ENCODE measurements at regions not wholly inside any gene's neighbourhood (a gene's known extent, or its start where the extent isn't known, plus 50 kb on each side); places are given as distances from the start of the nearest gene placed in this dataset.

DNA sequence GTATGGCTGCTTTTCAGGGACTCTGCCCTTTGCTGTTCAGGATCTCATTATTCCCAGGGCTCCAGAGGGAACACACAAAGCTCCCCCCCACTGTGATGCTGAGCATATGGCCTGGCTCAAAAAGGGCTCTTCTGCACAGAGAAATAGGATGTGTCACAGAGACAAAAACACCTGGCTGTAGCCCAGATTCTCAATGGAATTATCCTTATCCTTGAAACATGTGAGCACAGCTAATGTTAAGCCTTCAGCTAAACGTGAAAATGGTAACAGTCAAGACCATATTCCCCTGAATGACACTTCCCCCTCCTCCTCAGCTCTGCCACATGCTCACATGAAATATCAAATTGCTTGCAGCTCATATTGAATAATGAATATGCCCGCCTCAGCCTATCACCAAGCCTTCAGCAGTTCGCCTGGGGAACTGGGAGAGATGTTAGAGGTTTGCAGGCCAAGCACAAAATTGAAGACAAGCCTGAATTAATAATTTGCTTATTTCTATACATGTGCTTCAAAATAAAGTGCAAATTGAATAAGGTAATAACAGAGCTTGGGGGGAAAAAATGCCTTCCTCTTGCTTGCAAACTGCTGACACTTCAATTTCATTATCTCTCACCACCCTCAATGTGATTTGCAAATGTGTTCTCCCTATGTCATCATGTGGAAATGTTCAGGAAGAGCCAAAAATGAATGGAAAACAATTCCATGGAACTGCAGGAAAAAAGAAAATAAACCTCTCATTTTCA is 181.0 kb upstream of the HNRNPA3 start:
- TF ChIP-seq, protein P1, sequence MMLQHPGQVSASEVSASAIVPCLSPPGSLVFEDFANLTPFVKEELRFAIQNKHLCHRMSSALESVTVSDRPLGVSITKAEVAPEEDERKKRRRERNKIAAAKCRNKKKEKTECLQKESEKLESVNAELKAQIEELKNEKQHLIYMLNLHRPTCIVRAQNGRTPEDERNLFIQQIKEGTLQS (CRISPR knock-in tag; conservative IDR thresholded peaks at IDR 0.05), result no peak
- TF ChIP-seq NR1H2 (CRISPR knock-in tag; IDR thresholded peaks at IDR 0.05) (no peak), ZNF232 (CRISPR knock-in tag; IDR thresholded peaks at IDR 0.05) (no peak), KAT7 (CRISPR knock-in tag; IDR thresholded peaks at IDR 0.05; ENCODE audit: borderline replicate concordance) (no peak), ZNF121 (CRISPR knock-in tag; IDR thresholded peaks at IDR 0.05) (no peak), SP1 (CRISPR knock-in tag; conservative IDR thresholded peaks at IDR 0.05) (no peak)
- TF ChIP-seq, protein P2, sequence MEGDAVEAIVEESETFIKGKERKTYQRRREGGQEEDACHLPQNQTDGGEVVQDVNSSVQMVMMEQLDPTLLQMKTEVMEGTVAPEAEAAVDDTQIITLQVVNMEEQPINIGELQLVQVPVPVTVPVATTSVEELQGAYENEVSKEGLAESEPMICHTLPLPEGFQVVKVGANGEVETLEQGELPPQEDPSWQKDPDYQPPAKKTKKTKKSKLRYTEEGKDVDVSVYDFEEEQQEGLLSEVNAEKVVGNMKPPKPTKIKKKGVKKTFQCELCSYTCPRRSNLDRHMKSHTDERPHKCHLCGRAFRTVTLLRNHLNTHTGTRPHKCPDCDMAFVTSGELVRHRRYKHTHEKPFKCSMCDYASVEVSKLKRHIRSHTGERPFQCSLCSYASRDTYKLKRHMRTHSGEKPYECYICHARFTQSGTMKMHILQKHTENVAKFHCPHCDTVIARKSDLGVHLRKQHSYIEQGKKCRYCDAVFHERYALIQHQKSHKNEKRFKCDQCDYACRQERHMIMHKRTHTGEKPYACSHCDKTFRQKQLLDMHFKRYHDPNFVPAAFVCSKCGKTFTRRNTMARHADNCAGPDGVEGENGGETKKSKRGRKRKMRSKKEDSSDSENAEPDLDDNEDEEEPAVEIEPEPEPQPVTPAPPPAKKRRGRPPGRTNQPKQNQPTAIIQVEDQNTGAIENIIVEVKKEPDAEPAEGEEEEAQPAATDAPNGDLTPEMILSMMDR (IDR thresholded peaks at IDR 0.05), result no peak

All from WTC11 (cell line).